Femur (tissue), 1 donor: ENCODE measurements at regions not wholly inside any gene's neighbourhood (a gene's known extent, or its start where the extent isn't known, plus 50 kb on each side); places are given as distances from the start of the nearest gene placed in this dataset.

Experiments
- DNase-seq: peaks from one replicate; pipeline ENCODE4 v3.0.0-alpha.2; 2017

GRCh38 chrX:6778544-6779503, 243.9 kb upstream of the VCX3A start:
- no peak for DNase-seq

GRCh38 chrX:6777238-6778002, 242.5 kb upstream of the VCX3A start:
- DNase-seq = no peak

- no peak for DNase-seq
Observed at GRCh38 chrX:6770936-6771335, 236.0 kb upstream of the VCX3A start.

- no peak for DNase-seq
Observed at GRCh38 chrX:6768881-6769280, 234.0 kb upstream of the VCX3A start.

GRCh38 chrX:6761251-6761650, 226.3 kb upstream of the VCX3A start:
- DNase-seq = no peak

- DNase-seq = no peak
Observed at GRCh38 chrX:6759655-6760375, 224.9 kb upstream of the VCX3A start.

GRCh38 chrX:6758234-6758633, 223.3 kb upstream of the VCX3A start:
- DNase-seq = no peak

- no peak for DNase-seq
Observed at GRCh38 chrX:6757631-6758030, 222.7 kb upstream of the VCX3A start.

GRCh38 chrX:6748595-6748994, 213.7 kb upstream of the VCX3A start:
- no peak for DNase-seq

- DNase-seq = no peak
Observed at GRCh38 chrX:6738518-6739470, 203.9 kb upstream of the VCX3A start.

GRCh38 chrX:6734844-6735634, 200.1 kb upstream of the VCX3A start:
- DNase-seq = no peak

- DNase-seq = no peak
Observed at GRCh38 chrX:6732101-6732500, 197.2 kb upstream of the VCX3A start.

GRCh38 chrX:6729626-6730025, 194.7 kb upstream of the VCX3A start:
- no peak for DNase-seq

GRCh38 chrX:6718766-6719165, 183.8 kb upstream of the VCX3A start:
- no peak for DNase-seq

- DNase-seq = no peak
Observed at GRCh38 chrX:6708676-6709380, 173.9 kb upstream of the VCX3A start.

GRCh38 chrX:6708041-6708440, 173.1 kb upstream of the VCX3A start:
- DNase-seq = no peak

- DNase-seq = no peak
Observed at GRCh38 chrX:6707497-6707896, 172.6 kb upstream of the VCX3A start.

- no peak for DNase-seq
Observed at GRCh38 chrX:6701085-6701484, 166.2 kb upstream of the VCX3A start.

GRCh38 chrX:6695717-6696116, 160.8 kb upstream of the VCX3A start:
- DNase-seq = no peak

- no peak for DNase-seq
Observed at GRCh38 chrX:6694977-6695376, 160.1 kb upstream of the VCX3A start.

GRCh38 chrX:6694221-6694620, 159.3 kb upstream of the VCX3A start:
- DNase-seq = no peak
